NCI-H524 (cell line): ENCODE measurements at regions not wholly inside any gene's neighbourhood (a gene's known extent, or its start where the extent isn't known, plus 50 kb on each side); places are given as distances from the start of the nearest gene placed in this dataset.
"Not testable (repeated sequence)": the region's sequence is repeated elsewhere in the genome, so short reads cannot be mapped to it uniquely, and the experiment has no call there.

Source experiments
- DNase-seq, 2 experiments: peaks; one replicate each; lab custom pipeline; 2025; lab: John Stamatoyannopoulos, UW

- no peak for DNase-seq
Measured at GRCh38 chr14:89065879-89066278, 241.4 kb downstream of the TTC8 start.

DNA sequence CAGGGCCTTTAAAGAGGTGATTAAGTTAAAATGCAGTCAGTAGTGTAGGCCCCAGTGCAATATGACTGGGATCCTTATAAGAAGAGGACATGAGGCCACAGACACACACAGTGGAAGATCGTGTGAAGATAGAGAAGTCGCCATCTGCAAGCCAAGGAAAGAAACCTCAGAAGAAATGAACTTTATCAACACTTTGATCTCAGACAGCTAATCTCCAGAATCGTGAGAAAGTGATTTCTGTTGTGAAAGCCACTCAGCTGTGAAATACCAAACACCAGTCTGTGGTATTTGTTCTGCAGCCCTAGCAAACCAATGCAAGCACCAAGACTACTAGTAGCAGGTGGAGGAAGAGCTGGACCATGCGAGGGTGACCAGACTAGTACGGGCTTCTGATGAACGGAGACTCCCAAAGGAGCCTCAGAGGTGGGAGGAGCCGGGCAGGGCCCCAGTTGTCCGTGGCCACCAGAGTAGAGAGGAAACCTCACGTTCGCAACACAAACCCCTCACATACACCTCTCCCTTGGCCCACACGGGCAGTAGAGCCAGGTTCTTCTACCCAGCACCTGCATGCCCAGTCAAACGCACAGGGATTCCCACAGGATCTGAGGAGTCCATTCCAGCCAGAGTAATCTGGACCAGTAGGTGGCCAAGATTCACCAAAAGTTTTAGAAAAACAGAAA, 243.0 kb downstream of the TTC8 start:
- DNase-seq: no peak

- DNase-seq: no peak
Measured at GRCh38 chr14:89078021-89078795, 253.8 kb downstream of the TTC8 start.

GRCh38 chr14:89085231-89085731, 260.8 kb downstream of the TTC8 start:
- DNase-seq: no peak

- DNase-seq: no peak
Measured at GRCh38 chr14:89085737-89086382, 261.4 kb downstream of the TTC8 start.

GRCh38 chr14:89088530-89088929, 264.1 kb downstream of the TTC8 start:
- no peak for DNase-seq

DNA sequence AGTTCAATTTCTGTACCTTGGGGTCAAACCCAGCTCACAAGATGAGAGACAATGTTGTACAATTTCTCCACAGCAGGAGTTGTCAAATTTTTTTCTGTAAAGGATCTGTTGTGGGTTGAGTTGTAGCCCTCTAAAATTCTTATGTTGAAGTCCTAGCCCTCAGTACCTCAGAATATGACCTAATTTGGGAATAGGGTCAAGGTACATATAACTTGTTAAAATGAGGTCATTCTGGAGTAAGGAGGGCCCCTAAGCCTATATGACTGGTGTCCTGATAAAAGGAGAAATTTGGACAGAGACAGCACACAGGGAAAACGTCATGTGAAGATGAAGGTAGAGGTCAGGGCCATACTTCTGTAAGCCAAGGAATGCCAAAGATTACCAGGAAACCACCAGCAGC, 264.9 kb downstream of the TTC8 start:
- DNase-seq: no peak

DNA sequence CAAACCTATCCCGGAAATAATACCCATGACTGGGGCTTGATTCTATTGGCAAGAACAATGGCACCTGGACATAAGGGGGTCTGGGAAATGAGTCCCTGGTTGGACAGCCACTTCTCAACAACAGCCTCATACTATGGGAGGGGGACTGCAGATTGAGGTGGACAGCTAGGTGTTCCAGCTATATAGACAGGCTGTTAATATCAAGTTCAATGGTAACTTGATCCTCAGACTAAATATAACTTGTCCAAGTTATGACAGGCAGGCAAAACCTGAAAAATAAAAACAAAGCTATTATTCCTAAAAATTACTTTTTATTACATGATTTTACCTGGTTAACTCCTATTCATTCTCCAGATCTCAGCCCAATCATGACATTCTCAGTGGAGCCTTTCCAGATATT, 267.3 kb downstream of the TTC8 start:
- no peak for DNase-seq

GRCh38 chr14:89093083-89093730, 268.8 kb downstream of the TTC8 start:
- no peak for DNase-seq

DNA sequence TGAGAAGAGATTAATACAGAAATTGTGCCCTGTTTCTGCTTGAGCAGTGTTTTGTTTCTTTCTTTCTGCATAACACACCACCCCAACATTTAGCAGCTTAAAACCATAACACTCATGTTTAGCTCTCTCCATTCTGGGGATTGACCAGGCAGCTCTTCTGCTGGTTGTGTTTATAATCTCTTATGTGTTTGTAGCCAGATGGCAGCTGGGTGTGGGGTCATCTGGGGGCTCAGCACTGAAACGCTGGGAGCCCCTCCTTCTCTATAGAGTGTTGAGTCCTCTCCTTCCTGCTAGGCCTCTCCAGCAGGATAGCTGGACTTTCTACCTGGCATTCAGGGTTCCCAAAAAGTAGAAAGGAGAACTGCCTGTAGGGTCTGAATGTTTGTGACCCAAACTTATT, 270.6 kb downstream of the TTC8 start:
- peak; percentile 43 to 92 for DNase-seq

GRCh38 chr14:89096946-89097345, 272.5 kb downstream of the TTC8 start:
- DNase-seq: no peak

GRCh38 chr14:89098254-89098653, 273.8 kb downstream of the TTC8 start:
- DNase-seq: no peak

DNA sequence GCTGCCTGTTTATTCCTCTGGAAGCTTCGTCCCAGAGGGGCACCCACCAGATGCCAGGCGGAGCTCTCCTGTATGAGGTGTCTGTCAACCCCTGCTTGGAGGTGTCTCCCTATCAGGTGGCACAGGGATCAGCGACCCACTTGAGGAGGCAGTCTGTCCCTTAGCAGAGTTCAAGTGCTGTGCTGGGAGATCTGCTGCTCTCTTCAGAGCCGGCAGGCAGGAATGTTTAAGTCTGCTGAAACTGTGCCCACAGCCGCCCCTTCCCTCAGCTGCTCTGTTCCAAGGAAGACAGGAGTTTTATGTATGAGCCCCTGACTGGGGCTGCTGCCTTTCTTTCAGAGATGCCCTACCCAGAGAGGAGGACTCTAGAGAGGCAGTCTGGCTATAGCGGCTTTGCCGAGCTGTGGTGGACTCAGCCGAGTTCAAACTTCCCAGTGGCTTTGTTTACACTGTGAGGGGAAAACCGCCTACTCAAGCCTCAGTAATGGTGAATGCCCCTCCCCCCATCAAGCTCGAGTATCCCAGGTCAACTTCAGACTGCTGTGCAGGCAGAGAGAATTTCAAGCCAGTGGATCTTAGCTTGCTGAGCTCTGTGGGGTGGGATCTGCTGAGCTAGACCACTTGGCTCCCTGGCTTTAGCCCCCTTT, 279.8 kb downstream of the TTC8 start:
- peak in 1 of 2 experiments; percentile 40 for DNase-seq

DNA sequence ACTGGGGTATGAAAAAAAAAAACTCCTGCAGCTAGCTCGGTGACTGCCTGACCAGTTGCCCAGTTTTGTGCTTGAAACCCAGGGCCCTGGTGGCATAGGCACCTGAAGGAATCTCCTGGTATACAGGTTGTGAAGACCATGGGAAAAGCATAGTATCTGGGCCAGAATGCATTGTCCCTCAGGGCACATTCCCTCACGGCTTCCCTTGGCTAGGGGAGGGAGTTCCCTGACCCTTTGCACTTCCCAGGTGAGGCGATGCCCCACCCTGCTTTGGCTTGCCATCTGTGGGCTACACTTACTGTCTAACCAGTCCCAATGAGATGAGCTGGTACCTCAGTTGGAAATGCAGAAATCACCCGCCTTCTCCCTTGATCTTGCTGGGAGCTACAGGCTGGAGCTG, 280.4 kb downstream of the TTC8 start:
- DNase-seq: not testable (repeated sequence)
